Loucy (cell line): ENCODE measurements at regions not wholly inside any gene's neighbourhood (a gene's known extent, or its start where the extent isn't known, plus 50 kb on each side); places are given as distances from the start of the nearest gene placed in this dataset.

Experiments used
- H2AFZ ChIP-seq: fragments of 200-600 bp; sonication (generic); 2 replicates; pipeline ENCODE4 v1.6.0; 2016; ENCODE audit warnings: antibody characterized with exemption, mild to moderate bottlenecking, low read length, moderate library complexity
- H3F3A ChIP-seq: fragments of 200-600 bp; 2 replicates; pipeline ENCODE4 v1.6.0; 2016; ENCODE audit warnings: antibody characterized with exemption, low read depth, mild to moderate bottlenecking
- H3K27me3 ChIP-seq: fragments of 200-600 bp; sonication (generic); 2 replicates; pipeline ENCODE4 v1.6.1; 2014; ENCODE audit warnings: low read length, mild to moderate bottlenecking; ENCODE audit not compliant: insufficient read depth, poor library complexity, severe bottlenecking
- H3K36me3 ChIP-seq: fragments of 200-600 bp; sonication (generic); 2 replicates; pipeline ENCODE4 v1.6.1; 2016; ENCODE audit warnings: low read length; ENCODE audit not compliant: insufficient read depth
- H3K4me1 ChIP-seq: fragments of 200-600 bp; sonication (generic); 2 replicates; pipeline ENCODE4 v1.5.1; 2014; ENCODE audit warnings: low read length, mild to moderate bottlenecking; ENCODE audit not compliant: insufficient read depth, poor library complexity, severe bottlenecking
- H3K4me2 ChIP-seq: fragments of 200-600 bp; sonication (generic); 2 replicates; pipeline ENCODE4 v1.6.0; 2014; ENCODE audit warnings: antibody characterized with exemption, low read length, low read depth, mild to moderate bottlenecking; ENCODE audit not compliant: poor library complexity, severe bottlenecking
- H3K4me3 ChIP-seq: fragments of 200-600 bp; sonication (generic); 2 replicates; pipeline ENCODE4 v1.5.1; 2014; ENCODE audit warnings: low read length, mild to moderate bottlenecking, mixed read lengths; ENCODE audit not compliant: poor library complexity, severe bottlenecking
- H3K79me2 ChIP-seq: fragments of 200-600 bp; sonication (generic); 2 replicates; pipeline ENCODE4 v1.6.1; 2014; ENCODE audit warnings: low read length; ENCODE audit not compliant: insufficient read depth
- H3K9ac ChIP-seq: fragments of 200-600 bp; sonication (generic); 2 replicates; pipeline ENCODE4 v1.6.0; 2014; ENCODE audit warnings: mild to moderate bottlenecking, low read depth, low read length, moderate library complexity; ENCODE audit not compliant: poor library complexity, severe bottlenecking
- H3K9me2 ChIP-seq: fragments of 200-600 bp; sonication (generic); replicated peaks from 2 replicates; pipeline ENCODE4 v1.6.1; 2016; ENCODE audit warnings: low read depth, low read length, mixed read lengths
- H3K9me3 ChIP-seq: fragments of 200-600 bp; sonication (generic); 2 replicates; pipeline ENCODE4 v1.6.1; 2014; ENCODE audit warnings: mild to moderate bottlenecking, antibody characterized with exemption, low read length, low read depth; ENCODE audit not compliant: insufficient read depth
- H4K20me1 ChIP-seq: fragments of 200-600 bp; sonication (generic); 2 replicates; pipeline ENCODE4 v1.6.0; 2014; ENCODE audit warnings: antibody characterized with exemption, low read length, mild to moderate bottlenecking; ENCODE audit not compliant: insufficient read depth, poor library complexity, severe bottlenecking
- EZH2phosphoT487 ChIP-seq: fragments of 200-600 bp; IDR thresholded peaks from 2 replicates; pipeline ENCODE4 v1.6.1; 2018; ENCODE audit warnings: antibody characterized with exemption, mild to moderate bottlenecking, moderate library complexity, borderline replicate concordance
- TF ChIP-seq, protein P1 (sequence below): fragments of 200-600 bp; sonication (generic); conservative IDR thresholded peaks from 2 replicates; pipeline ENCODE4 v1.5.1; 2014; ENCODE audit warnings: mild to moderate bottlenecking, antibody characterized with exemption, low read length

DNA sequence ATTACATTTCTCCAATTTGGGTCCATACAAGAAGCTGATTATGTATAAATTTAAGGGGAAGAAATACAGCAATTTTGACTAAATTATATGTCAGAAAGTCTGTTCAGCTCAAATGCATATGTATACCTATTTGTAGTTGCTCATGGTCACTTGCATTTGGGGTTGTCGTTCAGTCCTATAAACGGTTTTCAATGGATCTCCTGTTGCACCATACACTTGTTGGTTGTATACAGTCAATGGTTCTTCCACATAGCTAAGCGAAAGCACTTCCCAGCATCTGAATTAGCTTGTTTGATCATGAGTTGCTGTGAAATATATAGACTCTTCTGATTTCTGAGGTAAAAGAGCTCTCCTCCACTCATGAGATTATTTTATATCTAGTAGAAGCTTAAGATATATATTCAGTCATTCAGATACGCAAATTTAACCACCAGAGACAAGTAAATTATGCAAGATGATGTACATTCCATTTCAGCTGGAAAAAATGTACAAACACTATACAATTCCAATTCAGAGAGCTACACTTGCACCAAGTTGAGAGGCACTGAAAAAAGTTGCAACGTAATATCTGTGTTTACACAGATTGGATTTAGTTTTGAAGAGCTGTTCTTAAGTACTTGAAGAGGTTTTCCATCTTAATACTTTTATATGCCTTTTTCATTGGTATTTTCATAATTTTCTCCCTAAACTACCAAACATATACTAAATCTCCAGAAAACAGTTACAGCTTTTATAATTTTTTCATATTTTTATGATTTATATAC lies 64.4 kb upstream of the POU5F2 start:
- H3K4me3 ChIP-seq = no peak overlapping the region
- H3K9ac ChIP-seq = no peak overlapping the region
- H3K79me2 ChIP-seq = no peaks in the 10 kb centered on the region
- TF ChIP-seq, protein P1, sequence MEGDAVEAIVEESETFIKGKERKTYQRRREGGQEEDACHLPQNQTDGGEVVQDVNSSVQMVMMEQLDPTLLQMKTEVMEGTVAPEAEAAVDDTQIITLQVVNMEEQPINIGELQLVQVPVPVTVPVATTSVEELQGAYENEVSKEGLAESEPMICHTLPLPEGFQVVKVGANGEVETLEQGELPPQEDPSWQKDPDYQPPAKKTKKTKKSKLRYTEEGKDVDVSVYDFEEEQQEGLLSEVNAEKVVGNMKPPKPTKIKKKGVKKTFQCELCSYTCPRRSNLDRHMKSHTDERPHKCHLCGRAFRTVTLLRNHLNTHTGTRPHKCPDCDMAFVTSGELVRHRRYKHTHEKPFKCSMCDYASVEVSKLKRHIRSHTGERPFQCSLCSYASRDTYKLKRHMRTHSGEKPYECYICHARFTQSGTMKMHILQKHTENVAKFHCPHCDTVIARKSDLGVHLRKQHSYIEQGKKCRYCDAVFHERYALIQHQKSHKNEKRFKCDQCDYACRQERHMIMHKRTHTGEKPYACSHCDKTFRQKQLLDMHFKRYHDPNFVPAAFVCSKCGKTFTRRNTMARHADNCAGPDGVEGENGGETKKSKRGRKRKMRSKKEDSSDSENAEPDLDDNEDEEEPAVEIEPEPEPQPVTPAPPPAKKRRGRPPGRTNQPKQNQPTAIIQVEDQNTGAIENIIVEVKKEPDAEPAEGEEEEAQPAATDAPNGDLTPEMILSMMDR = no peak
- no peak for TF ChIP-seq EZH2phosphoT487
- no peaks in the 10 kb centered on the region for H3K9me3 ChIP-seq
- H3K4me2 ChIP-seq = no peak overlapping the region
- H3F3A ChIP-seq = no peaks in the 10 kb centered on the region
- H3K36me3 ChIP-seq = no peaks in the 10 kb centered on the region
- no peaks in the 10 kb centered on the region for H3K27me3 ChIP-seq
- H3K4me1 ChIP-seq = no peaks in the 10 kb centered on the region
- H4K20me1 ChIP-seq = no peaks in the 10 kb centered on the region
- no peak overlapping the region for H2AFZ ChIP-seq
- no peaks in the 10 kb centered on the region for H3K9me2 ChIP-seq

DNA sequence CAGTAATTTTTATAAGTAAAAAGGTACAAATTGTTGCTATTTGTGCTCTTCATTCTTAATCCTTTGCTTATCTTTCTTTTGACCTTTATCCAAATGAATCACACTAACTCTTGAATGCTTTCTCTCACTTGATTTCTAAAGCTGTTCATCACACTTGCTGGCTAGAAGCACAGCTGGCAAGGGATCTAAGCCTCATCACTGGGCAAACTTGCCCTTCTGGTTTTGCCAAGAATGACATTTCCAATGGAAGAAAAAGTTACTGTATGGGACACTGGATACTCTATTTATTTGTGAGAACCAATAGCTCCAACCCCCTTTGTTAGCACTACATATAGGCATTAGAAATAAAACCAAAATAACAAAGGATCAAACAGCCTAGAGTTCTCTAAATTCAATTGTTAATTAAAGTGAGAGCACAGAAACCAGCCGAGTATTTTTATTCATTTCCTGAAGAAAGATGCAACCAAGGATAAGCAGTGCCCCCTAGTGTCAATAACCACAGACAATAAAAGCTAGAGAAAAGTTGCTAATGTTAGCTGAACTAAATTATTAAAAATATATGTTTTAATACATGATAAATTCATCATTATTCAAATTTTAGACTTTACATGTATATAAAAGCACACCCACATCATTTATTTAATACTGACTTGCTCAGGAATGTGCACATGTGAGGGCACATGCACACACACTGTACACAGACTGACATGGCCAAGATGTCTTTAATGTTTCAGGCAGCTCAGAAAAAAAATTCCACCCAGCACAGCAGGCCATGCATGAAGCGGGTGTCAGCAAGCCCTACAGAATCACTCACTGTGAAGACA lies 59.8 kb upstream of the POU5F2 start:
- Histone ChIP-seq H3K4me1 (no peaks in the 10 kb centered on the region), H3K36me3 (no peaks in the 10 kb centered on the region), H3K27me3 (no peaks in the 10 kb centered on the region), H3K9ac (no peak overlapping the region), H4K20me1 (no peaks in the 10 kb centered on the region), H3K79me2 (no peaks in the 10 kb centered on the region), H3F3A (no peaks in the 10 kb centered on the region), H3K4me2 (peak overlapping the region; percentile 65), H3K9me3 (no peaks in the 10 kb centered on the region), H3K4me3 (no peak overlapping the region), H3K9me2 (no peaks in the 10 kb centered on the region), H2AFZ (peak overlapping the region; percentile 83; the same call in 1 of the 2 replicates)
- TF ChIP-seq, protein P1 = peak; percentile 58
- no peak for TF ChIP-seq EZH2phosphoT487

DNA sequence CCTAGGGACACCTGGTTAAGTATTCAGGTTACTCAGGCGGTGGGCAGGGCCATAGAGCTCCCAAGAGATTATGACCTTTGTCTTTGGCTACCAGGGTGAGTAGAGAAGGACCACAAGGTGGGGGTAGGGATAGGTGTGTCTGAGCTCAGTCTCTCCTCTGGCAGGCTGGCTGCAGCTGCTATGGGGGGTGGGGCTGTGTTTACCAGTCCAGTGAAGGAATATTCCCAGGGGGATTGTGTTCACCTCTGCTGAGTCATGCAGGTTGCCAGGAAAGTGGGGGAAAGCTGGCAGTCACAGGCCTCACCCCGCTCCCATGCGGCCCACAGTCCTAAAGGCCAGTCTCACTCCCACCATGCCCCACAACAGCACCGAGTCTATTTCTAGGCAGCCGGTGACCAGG lies 53.6 kb upstream of the POU5F2 start:
- Histone ChIP-seq H3K27me3 (no peaks in the 10 kb centered on the region), H3K4me1 (peaks cover 9% of the 10 kb centered on the region), H3K9me3 (no peaks in the 10 kb centered on the region), H4K20me1 (no peaks in the 10 kb centered on the region), H3K9me2 (no peaks in the 10 kb centered on the region), H3K79me2 (no peaks in the 10 kb centered on the region), H3K4me2 (no peak overlapping the region), H3K4me3 (no peak overlapping the region), H3F3A (no peaks in the 10 kb centered on the region), H3K36me3 (no peaks in the 10 kb centered on the region), H3K9ac (no peak overlapping the region), H2AFZ (no peak overlapping the region)
- no peak for TF ChIP-seq EZH2phosphoT487
- TF ChIP-seq, protein P1 = no peak
